Endothelial cell of umbilical vein (primary cell): ENCODE measurements at regions not wholly inside any gene's neighbourhood (a gene's known extent, or its start where the extent isn't known, plus 50 kb on each side); places are given as distances from the start of the nearest gene placed in this dataset.

Experiments used
- BruUV-seq: library from RNA; stranded (reverse); fragments of 400-500 nt; replicated peaks from 2 replicates; lab custom pipeline; 2021; lab: Mats Ljungman, UMichigan
- CTCF ChIA-PET: fragments of 300-600, 350-600 bp; sonication (Branson Sonifier 250); formaldehyde crosslinking; loops from one replicate; lab custom pipeline; 2021; ENCODE audit warnings: antibody characterized with exemption, inconsistent platforms; lab: Charles Lee
- POLR2A ChIA-PET: fragments of 300-600, 350-600 bp; sonication (Branson Sonifier 250); formaldehyde crosslinking; loops from one replicate; lab custom pipeline; 2021; ENCODE audit warnings: antibody characterized with exemption, inconsistent platforms; lab: Charles Lee
- DNase-seq: peaks from one replicate; pipeline ENCODE4 v3.0.0-alpha.2; 2011; ENCODE audit warnings: low read depth, low spot score
- FAIRE-seq: peaks from 2 replicates; lab custom pipeline; 2011; peaks lifted over from hg19 to GRCh38; lab: Jason Lieb, UNC
- H2AFZ ChIP-seq: 2 replicates; pipeline ENCODE4 v1.6.0; 2012; ENCODE audit warnings: low read depth, low read length, control low read depth, inconsistent platforms
- H3K27ac ChIP-seq: 2 replicates; pipeline ENCODE4 v1.5.1; 2011; ENCODE audit warnings: low read depth, mild to moderate bottlenecking, control low read depth, low read length, moderate library complexity; ENCODE audit not compliant: insufficient read depth
- H3K27me3 ChIP-seq, 2 experiments: 2 replicates each; pipeline versions ENCODE4 v1.6.0 to v1.6.1; 2011; ENCODE audit warnings: low read length in 2 of 2, mixed read lengths in 1 of 2; ENCODE audit not compliant: control insufficient read depth in 2 of 2, insufficient read depth in 2 of 2
- H3K36me3 ChIP-seq, 2 experiments: 2 replicates in 1 of 2; 3 replicates in 1 of 2; pipeline ENCODE4 v1.5.1; 2011; ENCODE audit warnings: low read length in 2 of 2, mild to moderate bottlenecking in 1 of 2, moderate library complexity in 1 of 2; ENCODE audit not compliant: control insufficient read depth in 2 of 2, insufficient read depth in 2 of 2; ENCODE audit errors: extremely low read depth in 1 of 2
- H3K4me1 ChIP-seq: 3 replicates; pipeline ENCODE4 v1.5.1; 2011; ENCODE audit warnings: mild to moderate bottlenecking, low read length; ENCODE audit not compliant: control insufficient read depth, insufficient read depth; ENCODE audit errors: extremely low read depth
- H3K4me2 ChIP-seq: 2 replicates; pipeline ENCODE4 v1.6.1; 2011; ENCODE audit warnings: low read length, control low read depth, mixed read lengths; ENCODE audit not compliant: insufficient read depth
- H3K4me3 ChIP-seq, 3 experiments: fragments of 200-600 bp in 1 of 3; sonication (generic), shearing (Covaris generic) in 1 of 3; replicated peaks in 1 of 3; 2 replicates each; pipeline ENCODE4 v1.5.1; 2011 to 2016; ENCODE audit warnings: control low read depth in 3 of 3, low read length in 3 of 3, mild to moderate bottlenecking in 2 of 3, inconsistent platforms in 1 of 3, low read depth in 1 of 3, moderate library complexity in 1 of 3; ENCODE audit not compliant: insufficient read depth in 1 of 3
- H3K79me2 ChIP-seq: 2 replicates; pipeline ENCODE4 v1.6.0; 2012; ENCODE audit warnings: low read length, inconsistent platforms; ENCODE audit not compliant: control insufficient read depth, insufficient read depth
- H3K9ac ChIP-seq: replicated peaks from 2 replicates; pipeline ENCODE3; 2011; ENCODE audit warnings: low read length, control low read depth; ENCODE audit not compliant: insufficient read depth; ENCODE audit errors: extremely low read depth
- H3K9me1 ChIP-seq: replicated peaks from 3 replicates; pipeline ENCODE4 v1.6.0; 2011; ENCODE audit warnings: mild to moderate bottlenecking, low read length; ENCODE audit not compliant: control insufficient read depth, insufficient read depth; ENCODE audit errors: extremely low read depth
- H3K9me3 ChIP-seq: replicated peaks from 2 replicates; pipeline ENCODE4 v1.5.1; 2012; ENCODE audit warnings: low read length, inconsistent platforms; ENCODE audit not compliant: control insufficient read depth, insufficient read depth
- H4K20me1 ChIP-seq: replicated peaks from 2 replicates; pipeline ENCODE3; 2011; ENCODE audit warnings: mild to moderate bottlenecking, low read length; ENCODE audit not compliant: control insufficient read depth, insufficient read depth; ENCODE audit errors: extremely low read depth
- EZH2 ChIP-seq: IDR thresholded peaks from 2 replicates; pipeline ENCODE4 v1.6.1; 2012; ENCODE audit warnings: borderline replicate concordance, low read depth, mild to moderate bottlenecking, moderate library complexity, low read length, inconsistent platforms; ENCODE audit not compliant: severe bottlenecking
- FOS ChIP-seq: IDR thresholded peaks from 2 replicates; pipeline ENCODE4 v1.6.1; 2011; ENCODE audit warnings: mild to moderate bottlenecking, low read length, moderate library complexity, borderline replicate concordance; ENCODE audit not compliant: insufficient read depth
- GATA2 ChIP-seq: IDR thresholded peaks from 2 replicates; pipeline ENCODE4 v1.7.0; 2011; ENCODE audit warnings: low read depth, mild to moderate bottlenecking, moderate library complexity, mixed read lengths, low read length; ENCODE audit not compliant: insufficient read length, insufficient read depth
- JUN ChIP-seq: IDR thresholded peaks from 2 replicates; pipeline ENCODE4 v1.6.1; 2011; ENCODE audit warnings: borderline replicate concordance, low read depth; ENCODE audit not compliant: insufficient read length, insufficient read depth
- MYC ChIP-seq: IDR thresholded peaks from one replicate; pipeline ENCODE4 v1.6.1; 2011; ENCODE audit warnings: mild to moderate bottlenecking, low read depth, low read length
- POLR2A ChIP-seq: IDR thresholded peaks from 2 replicates; pipeline ENCODE4 v1.6.1; 2012; ENCODE audit warnings: low read depth, mild to moderate bottlenecking, control low read depth, low read length
- POLR2AphosphoS5 ChIP-seq: IDR thresholded peaks from 2 replicates; pipeline ENCODE4 v1.6.1; 2012; ENCODE audit warnings: low read depth, mild to moderate bottlenecking, control low read depth, low read length, moderate library complexity; ENCODE audit not compliant: insufficient read depth
- dilution Hi-C: fragments of 300-500 bp; cut with MboI; formaldehyde crosslinking; loops from one replicate; pipeline ENCODE4 v1.15.0; 2019; ENCODE audit warnings: low sequenced_read_pairs; ENCODE audit not compliant: extremely low pct_ligation_motif_present
- intact Hi-C: fragments of 100-400 bp; cut with micrococcal nuclease; formaldehyde crosslinking; loops from one replicate; pipeline ENCODE4 v1.10.0; 2022
- TF ChIP-seq, protein P1 (sequence below), 2 donors: IDR thresholded peaks; 1 replicate in 1 of 2; 2 replicates in 1 of 2; pipeline ENCODE4 v1.5.1; 2011; ENCODE audit warnings: low read length in 2 of 2, mild to moderate bottlenecking in 2 of 2, moderate library complexity in 2 of 2, control low read depth in 1 of 2, inconsistent platforms in 1 of 2, low read depth in 1 of 2; ENCODE audit not compliant: insufficient read depth in 1 of 2; ENCODE audit errors: extremely low read depth in 1 of 2
- TF ChIP-seq, protein P2 (sequence below): IDR thresholded peaks from 2 replicates; pipeline ENCODE4 v1.6.1; 2011; ENCODE audit not compliant: insufficient read depth, insufficient read length

DNA sequence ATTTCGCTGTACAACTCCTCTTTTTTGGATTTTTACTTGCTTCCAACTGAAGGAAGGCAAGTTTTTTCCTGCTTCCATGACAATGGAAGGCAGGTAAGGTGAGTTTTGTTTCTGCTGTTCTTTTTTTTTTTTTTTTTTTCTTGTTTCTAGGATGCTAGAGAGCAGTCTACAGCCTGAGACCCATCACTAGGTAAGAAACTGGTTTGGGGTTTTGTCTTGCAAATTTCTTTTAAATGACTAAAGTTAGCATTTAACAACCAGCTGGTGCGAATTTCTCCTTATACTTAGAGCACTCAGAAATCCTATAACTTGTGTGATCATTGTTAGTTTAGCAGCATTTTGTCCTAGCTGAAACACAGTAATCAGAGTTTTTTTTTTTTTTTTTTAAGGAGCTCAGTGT is 378.4 kb upstream of the CNKSR2 start:
- H3K4me2 ChIP-seq: no peak overlapping the region
- no peaks in the 10 kb centered on the region for H3K36me3 ChIP-seq
- H3K9me1 ChIP-seq: no peaks in the 10 kb centered on the region
- CTCF ChIA-PET: no interaction called here
- no peaks in the 10 kb centered on the region for H3K27me3 ChIP-seq
- H3K9me3 ChIP-seq: no peaks in the 10 kb centered on the region
- no peak for FAIRE-seq
- TF ChIP-seq, protein P1, sequence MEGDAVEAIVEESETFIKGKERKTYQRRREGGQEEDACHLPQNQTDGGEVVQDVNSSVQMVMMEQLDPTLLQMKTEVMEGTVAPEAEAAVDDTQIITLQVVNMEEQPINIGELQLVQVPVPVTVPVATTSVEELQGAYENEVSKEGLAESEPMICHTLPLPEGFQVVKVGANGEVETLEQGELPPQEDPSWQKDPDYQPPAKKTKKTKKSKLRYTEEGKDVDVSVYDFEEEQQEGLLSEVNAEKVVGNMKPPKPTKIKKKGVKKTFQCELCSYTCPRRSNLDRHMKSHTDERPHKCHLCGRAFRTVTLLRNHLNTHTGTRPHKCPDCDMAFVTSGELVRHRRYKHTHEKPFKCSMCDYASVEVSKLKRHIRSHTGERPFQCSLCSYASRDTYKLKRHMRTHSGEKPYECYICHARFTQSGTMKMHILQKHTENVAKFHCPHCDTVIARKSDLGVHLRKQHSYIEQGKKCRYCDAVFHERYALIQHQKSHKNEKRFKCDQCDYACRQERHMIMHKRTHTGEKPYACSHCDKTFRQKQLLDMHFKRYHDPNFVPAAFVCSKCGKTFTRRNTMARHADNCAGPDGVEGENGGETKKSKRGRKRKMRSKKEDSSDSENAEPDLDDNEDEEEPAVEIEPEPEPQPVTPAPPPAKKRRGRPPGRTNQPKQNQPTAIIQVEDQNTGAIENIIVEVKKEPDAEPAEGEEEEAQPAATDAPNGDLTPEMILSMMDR (IDR thresholded peaks at IDR 0.05; ENCODE audit: extremely low read depth in 1 of 2, insufficient read depth in 1 of 2, low read depth in 1 of 2, low read length in 2 of 2): no peak
- no peaks in the 10 kb centered on the region for H3K4me1 ChIP-seq
- no TSS peak for BruUV-seq
- POLR2A ChIA-PET: no interaction called here
- dilution Hi-C loops (no loop called here), intact Hi-C loops (no loop called here)
- H3K79me2 ChIP-seq: no peaks in the 10 kb centered on the region
- no peaks in the 10 kb centered on the region for H4K20me1 ChIP-seq
- H3K9ac ChIP-seq: no peak overlapping the region
- H3K27ac ChIP-seq: no peak overlapping the region
- H3K4me3 ChIP-seq: no peak overlapping the region
- H2AFZ ChIP-seq: no peak overlapping the region
- no peak for DNase-seq

DNA sequence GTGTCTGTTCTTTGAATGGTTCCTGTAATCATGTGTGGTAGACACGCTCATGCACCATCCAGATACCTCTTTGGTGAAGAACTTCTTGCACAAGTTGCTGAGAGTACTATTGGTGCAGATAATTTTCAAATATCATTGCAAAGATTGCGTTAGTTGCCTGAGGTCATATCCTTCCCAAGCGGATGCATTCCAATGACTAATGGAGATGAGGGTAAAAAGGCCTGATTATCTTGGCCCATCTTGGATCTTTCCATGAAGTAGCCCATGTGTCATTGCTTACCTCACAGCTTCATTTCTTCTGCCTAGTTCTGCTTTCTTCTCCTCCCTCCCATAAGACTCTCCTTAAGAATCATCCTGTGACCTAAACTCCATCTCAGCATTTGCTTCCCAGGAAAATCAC is 384.9 kb upstream of the CNKSR2 start:
- Histone ChIP-seq H3K4me2 (no peak overlapping the region), H3K4me3 (no peak overlapping the region), H3K36me3 (no peaks in the 10 kb centered on the region), H4K20me1 (no peaks in the 10 kb centered on the region), H3K27ac (no peak overlapping the region), H3K4me1 (no peaks in the 10 kb centered on the region), H3K9me3 (no peaks in the 10 kb centered on the region), H2AFZ (no peak overlapping the region), H3K79me2 (no peaks in the 10 kb centered on the region), H3K9ac (no peak overlapping the region), H3K9me1 (no peaks in the 10 kb centered on the region), H3K27me3 (no peaks in the 10 kb centered on the region)
- dilution Hi-C loops (no loop called here), intact Hi-C loops (no loop called here)
- FAIRE-seq (no peak), DNase-seq (no peak)
- ChIA-PET CTCF (no interaction called here), POLR2A (no interaction called here)
- BruUV-seq: no TSS peak
- TF ChIP-seq POLR2A (no peak), EZH2 (no peak), FOS (no peak), MYC (no peak), GATA2 (no peak), JUN (no peak), POLR2AphosphoS5 (no peak)
- TF ChIP-seq, protein P1 (IDR thresholded peaks at IDR 0.05; ENCODE audit: extremely low read depth in 1 of 2, insufficient read depth in 1 of 2, low read depth in 1 of 2, low read length in 2 of 2): no peak
- TF ChIP-seq, protein P2, sequence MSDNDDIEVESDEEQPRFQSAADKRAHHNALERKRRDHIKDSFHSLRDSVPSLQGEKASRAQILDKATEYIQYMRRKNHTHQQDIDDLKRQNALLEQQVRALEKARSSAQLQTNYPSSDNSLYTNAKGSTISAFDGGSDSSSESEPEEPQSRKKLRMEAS: no peak
